ENCODE measurements at regions not wholly inside any gene's neighbourhood (a gene's known extent, or its start where the extent isn't known, plus 50 kb on each side); places are given as distances from the start of the nearest gene placed in this dataset.

- Mint-ChIP-seq H3K36me3 (no peaks in the 10 kb centered on the region), H3K4me1 (no peaks in the 10 kb centered on the region), H3K9me3 (peaks cover 0 to 5% of the 10 kb centered on the region in 2 donors), H3K4me3 (no peak overlapping the region), H3K27ac (no peak overlapping the region), H3K27me3 (ENCODE audit: low read depth in 2 of 2) (peaks cover 0 to 3% of the 10 kb centered on the region in 2 donors)
- no peak for TF ChIP-seq CTCF (IDR thresholded peaks at IDR 0.05)
- Histone ChIP-seq H3K9me3 (ENCODE audit: control insufficient read depth, insufficient read depth, low read length) (peaks cover 2% of the 10 kb centered on the region), H3K27ac (ENCODE audit: low read length) (no peak overlapping the region), H3K36me3 (ENCODE audit: control insufficient read depth, insufficient read depth, low read length) (no peaks in the 10 kb centered on the region), H3K4me3 (ENCODE audit: low read length) (no peak overlapping the region), H3K4me1 (ENCODE audit: control insufficient read depth, insufficient read depth, low read length) (no peaks in the 10 kb centered on the region), H3K27me3 (ENCODE audit: control insufficient read depth, insufficient read depth, low read length) (no peaks in the 10 kb centered on the region)
- no peak for ATAC-seq
- 97% methylated on average over 2 of the region's 4 CpGs for WGBS (ENCODE audit: insufficient coverage)
- no peak for DNase-seq
- intact Hi-C loops (cut with micrococcal nuclease), result no loop called here
These were observed 94.5 kb upstream of the FN1 start for GRCh38 chr2:215530191-215530968.

- Mint-ChIP-seq H3K4me1 (no peaks in the 10 kb centered on the region), H3K27ac (no peak overlapping the region), H3K4me3 (no peak overlapping the region), H3K9me3 (peaks cover 0 to 3% of the 10 kb centered on the region in 2 donors), H3K27me3 (ENCODE audit: low read depth in 2 of 2) (peaks cover 0 to 3% of the 10 kb centered on the region in 2 donors), H3K36me3 (no peaks in the 10 kb centered on the region)
- intact Hi-C loops (cut with micrococcal nuclease), result no loop called here
- no peaks in the 10 kb centered on the region for H3K4me1 ChIP-seq (ENCODE audit: control insufficient read depth, insufficient read depth, low read length)
- peaks cover 2% of the 10 kb centered on the region for H3K9me3 ChIP-seq (ENCODE audit: control insufficient read depth, insufficient read depth, low read length)
- H3K27me3 ChIP-seq (ENCODE audit: control insufficient read depth, insufficient read depth, low read length), result no peaks in the 10 kb centered on the region
- no peak overlapping the region for H3K27ac ChIP-seq (ENCODE audit: low read length)
- ATAC-seq (no peak), DNase-seq (no peak)
- WGBS (ENCODE audit: insufficient coverage), result 74% methylated on average over 5 of the region's 5 CpGs
- TF ChIP-seq CTCF (IDR thresholded peaks at IDR 0.05), result no peak
- no peak overlapping the region for H3K4me3 ChIP-seq (ENCODE audit: low read length)
- no peaks in the 10 kb centered on the region for H3K36me3 ChIP-seq (ENCODE audit: control insufficient read depth, insufficient read depth, low read length)
These were observed 93.4 kb upstream of the FN1 start for GRCh38 chr2:215529271-215529670.

GRCh38 chr2:215528555-215528954, 92.7 kb upstream of the FN1 start:
- no peaks in the 10 kb centered on the region for H3K9me3 ChIP-seq (ENCODE audit: control insufficient read depth, insufficient read depth, low read length)
- TF ChIP-seq CTCF (IDR thresholded peaks at IDR 0.05), result no peak
- H3K4me1 Mint-ChIP-seq, result no peaks in the 10 kb centered on the region
- no peak overlapping the region for H3K27ac Mint-ChIP-seq
- WGBS (ENCODE audit: insufficient coverage), result no CpG with 5 or more reads among the region's 2 CpGs
- ATAC-seq, result no peak
- H3K36me3 ChIP-seq (ENCODE audit: control insufficient read depth, insufficient read depth, low read length), result no peaks in the 10 kb centered on the region
- H3K4me3 Mint-ChIP-seq, result no peak overlapping the region
- H3K36me3 Mint-ChIP-seq, result no peaks in the 10 kb centered on the region
- H3K27me3 ChIP-seq (ENCODE audit: control insufficient read depth, insufficient read depth, low read length), result no peaks in the 10 kb centered on the region
- no peak overlapping the region for H3K4me3 ChIP-seq (ENCODE audit: low read length)
- no peaks in the 10 kb centered on the region for H3K4me1 ChIP-seq (ENCODE audit: control insufficient read depth, insufficient read depth, low read length)
- H3K27ac ChIP-seq (ENCODE audit: low read length), result no peak overlapping the region
- intact Hi-C loops (cut with micrococcal nuclease), result no loop called here
- DNase-seq, result no peak
- H3K27me3 Mint-ChIP-seq (ENCODE audit: low read depth in 2 of 2), result peaks cover 0 to 3% of the 10 kb centered on the region in 2 donors
- peaks cover 0 to 3% of the 10 kb centered on the region in 2 donors for H3K9me3 Mint-ChIP-seq

GRCh38 chr2:215527736-215528135, 91.9 kb upstream of the FN1 start:
- no peak for ATAC-seq
- Mint-ChIP-seq H3K4me3 (no peak overlapping the region), H3K36me3 (no peaks in the 10 kb centered on the region), H3K9me3 (no peaks in the 10 kb centered on the region), H3K4me1 (no peaks in the 10 kb centered on the region), H3K27me3 (ENCODE audit: low read depth in 2 of 2) (peaks cover 0 to 3% of the 10 kb centered on the region in 2 donors), H3K27ac (no peak overlapping the region)
- 100% methylated on average over 1 of the region's 1 CpG for WGBS (ENCODE audit: insufficient coverage)
- no peaks in the 10 kb centered on the region for H3K27me3 ChIP-seq (ENCODE audit: control insufficient read depth, insufficient read depth, low read length)
- no peak overlapping the region for H3K4me3 ChIP-seq (ENCODE audit: low read length)
- no peak overlapping the region for H3K27ac ChIP-seq (ENCODE audit: low read length)
- H3K36me3 ChIP-seq (ENCODE audit: control insufficient read depth, insufficient read depth, low read length), result no peaks in the 10 kb centered on the region
- intact Hi-C loops (cut with micrococcal nuclease), result no loop called here
- no peaks in the 10 kb centered on the region for H3K4me1 ChIP-seq (ENCODE audit: control insufficient read depth, insufficient read depth, low read length)
- H3K9me3 ChIP-seq (ENCODE audit: control insufficient read depth, insufficient read depth, low read length), result no peaks in the 10 kb centered on the region
- DNase-seq, result no peak
- no peak for TF ChIP-seq CTCF (IDR thresholded peaks at IDR 0.05)

Data from natural killer cell (primary cell).